Common myeloid progenitor, CD34-positive (primary cell): ENCODE measurements at regions not wholly inside any gene's neighbourhood (a gene's known extent, or its start where the extent isn't known, plus 50 kb on each side); places are given as distances from the start of the nearest gene placed in this dataset.
A peak's percentile ranks its signal among the peaks of the same experiment; 100 is the strongest.

Experiments
- CTCF ChIA-PET: fragments of 350-600 bp; sonication (Branson Sonifier 250); formaldehyde crosslinking; loops from one replicate; lab custom pipeline; 2021; ENCODE audit warnings: antibody characterized with exemption; lab: Charles Lee
- POLR2A ChIA-PET: fragments of 350-600 bp; sonication (Branson Sonifier 250); formaldehyde crosslinking; loops from one replicate; lab custom pipeline; 2021; ENCODE audit warnings: antibody characterized with exemption; lab: Charles Lee
- DNase-seq, 3 donors: peaks; one replicate each; pipeline versions ENCODE4 v3.0.0 to v3.0.0-alpha.2; 2013
- H3K27ac ChIP-seq, 2 experiments: 1 replicate in 1 of 2; 2 replicates in 1 of 2; pipeline ENCODE4 v1.7.0; 2013; ENCODE audit warnings: inconsistent platforms in 2 of 2, low read length in 2 of 2, mild to moderate bottlenecking in 2 of 2, low read depth in 1 of 2, moderate library complexity in 1 of 2; ENCODE audit not compliant: severe bottlenecking in 2 of 2, insufficient read depth in 1 of 2, poor library complexity in 1 of 2
- H3K27me3 ChIP-seq, 5 experiments: replicated peaks in 2 of 5; 1 replicate in 3 of 5; 2 replicates in 2 of 5; pipeline versions ENCODE4 v1.6.1 to v1.7.0; 2013; ENCODE audit warnings: low read length in 4 of 5, mild to moderate bottlenecking in 2 of 5, moderate library complexity in 2 of 5, inconsistent platforms in 1 of 5; ENCODE audit not compliant: insufficient read depth in 5 of 5, control insufficient read depth in 4 of 5
- H3K36me3 ChIP-seq, 4 experiments: 1 replicate in 2 of 4; 2 replicates in 2 of 4; pipeline versions ENCODE4 v1.6.1 to v1.7.0; 2013; ENCODE audit warnings: low read length in 3 of 4, control low read depth in 1 of 4, mild to moderate bottlenecking in 1 of 4; ENCODE audit not compliant: control insufficient read depth in 4 of 4, insufficient read depth in 4 of 4
- H3K4me1 ChIP-seq, 4 experiments: 1 replicate in 3 of 4; 2 replicates in 1 of 4; pipeline versions ENCODE4 v1.6.1 to v1.7.1; 2013; ENCODE audit warnings: low read length in 3 of 4, mild to moderate bottlenecking in 3 of 4, control low read depth in 1 of 4, inconsistent platforms in 1 of 4, moderate library complexity in 1 of 4; ENCODE audit not compliant: control insufficient read depth in 4 of 4, insufficient read depth in 4 of 4; ENCODE audit errors: control extremely low read depth in 1 of 4
- H3K4me3 ChIP-seq, 7 experiments: 1 replicate in 4 of 7; 2 replicates in 3 of 7; pipeline versions ENCODE4 v1.5.1 to v1.7.0; 2013; ENCODE audit warnings: mild to moderate bottlenecking in 7 of 7, low read length in 6 of 7, moderate library complexity in 6 of 7, inconsistent platforms in 2 of 7, low read depth in 2 of 7, control low read depth in 1 of 7; ENCODE audit not compliant: insufficient read depth in 4 of 7, control insufficient read depth in 1 of 7; ENCODE audit errors: extremely low read depth in 1 of 7
- H3K9me3 ChIP-seq, 5 experiments: 1 replicate in 4 of 5; 2 replicates in 1 of 5; pipeline versions ENCODE4 v1.6.1 to v1.7.1; 2013; ENCODE audit warnings: low read length in 4 of 5, mild to moderate bottlenecking in 2 of 5, inconsistent platforms in 1 of 5, low read depth in 1 of 5, moderate library complexity in 1 of 5; ENCODE audit not compliant: control insufficient read depth in 4 of 5, insufficient read depth in 2 of 5; ENCODE audit errors: control extremely low read depth in 1 of 5
- WGBS: methylation state at CpG from one replicate; pipeline ENCODE4 v1.1.5; 2013; ENCODE audit not compliant: insufficient coverage; 5-methylcytosine and 5-hydroxymethylcytosine counted together

DNA sequence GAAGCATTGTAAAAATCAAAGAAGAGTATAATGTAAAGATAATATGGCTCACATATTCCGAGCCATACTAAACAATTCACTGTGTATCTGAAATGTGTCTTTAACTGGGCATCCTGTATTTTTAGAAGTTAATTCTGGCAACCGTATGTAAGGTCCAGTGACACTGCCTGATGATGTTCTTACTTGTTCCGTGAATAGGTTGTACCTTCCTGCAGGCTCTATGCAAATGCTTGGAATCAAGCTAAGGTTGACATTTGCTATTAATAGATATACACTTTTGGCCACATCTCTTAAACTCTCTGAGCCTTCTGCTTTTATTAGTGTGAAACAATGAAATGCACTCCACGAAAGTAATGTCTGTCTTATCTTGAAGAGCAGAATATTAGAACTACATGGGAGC is 534.6 kb downstream of the CCDC85A start:
- Histone ChIP-seq H3K4me1 (peaks cover 0 to 5% (median 2%) of the 10 kb centered on the region in 4 experiments), H3K27ac (no peak overlapping the region), H3K27me3 (no peaks in the 10 kb centered on the region), H3K36me3 (no peaks in the 10 kb centered on the region), H3K4me3 (no peak overlapping the region), H3K9me3 (no peaks in the 10 kb centered on the region)
- no peak for DNase-seq
- CTCF ChIA-PET: no interaction called here
- POLR2A ChIA-PET: no interaction called here
- no CpG with 5 or more reads among the region's 4 CpGs for WGBS

DNA sequence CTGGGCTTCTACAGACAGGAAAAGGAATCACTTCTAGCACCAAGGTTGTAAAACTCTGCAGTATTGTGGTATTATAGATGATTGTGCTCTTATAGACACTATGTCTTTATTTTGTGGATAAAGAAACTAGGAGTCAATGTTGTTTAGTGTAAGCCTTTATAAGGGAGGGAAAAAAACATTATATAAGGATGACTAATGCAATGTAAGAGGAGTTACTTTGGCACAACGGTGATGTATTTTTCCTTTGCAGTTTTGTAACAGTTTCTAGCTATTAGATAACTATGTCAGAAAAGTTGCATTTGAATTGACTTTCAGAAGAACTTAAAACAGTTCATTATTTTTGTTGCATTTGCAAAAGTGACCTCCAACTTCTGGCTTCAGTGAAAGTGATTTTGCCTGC is 545.4 kb downstream of the CCDC85A start:
- CTCF ChIA-PET: no interaction called here
- Histone ChIP-seq H3K27ac (no peak overlapping the region), H3K9me3 (peaks cover 0 to 10% (median 0%) of the 10 kb centered on the region in 5 experiments), H3K27me3 (no peaks in the 10 kb centered on the region), H3K4me3 (no peak overlapping the region), H3K36me3 (no peaks in the 10 kb centered on the region), H3K4me1 (no peaks in the 10 kb centered on the region)
- POLR2A ChIA-PET: no interaction called here
- no CpG with 5 or more reads among the region's 1 CpG for WGBS
- DNase-seq: no peak

DNA sequence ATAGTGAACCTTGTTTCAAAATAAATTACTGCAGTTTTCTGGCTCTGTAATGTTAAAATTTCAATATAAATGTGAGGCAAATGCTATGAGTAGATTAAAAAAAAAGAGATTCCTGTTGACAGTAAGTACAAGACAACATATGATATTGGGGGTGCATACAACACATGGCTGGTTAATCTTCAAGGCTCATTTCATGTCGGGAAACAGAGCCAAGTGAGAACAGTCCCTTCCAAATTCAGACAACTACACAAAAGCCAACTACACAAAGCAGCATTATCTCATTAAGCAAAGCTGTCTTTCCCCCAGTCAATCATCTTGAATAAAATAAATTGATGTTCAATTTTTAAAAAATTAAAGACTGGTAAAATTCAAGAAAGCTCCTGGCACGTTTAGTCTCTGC is 549.2 kb downstream of the CCDC85A start:
- ChIA-PET CTCF (interaction anchor here (0.7 kb wide), 1 partner anchor 550 kb away, joined by 3 read pairs; no protein-coding TSS in a partner anchor), POLR2A (no interaction called here)
- no CpG with 5 or more reads among the region's 2 CpGs for WGBS
- no peak overlapping the region for H3K27ac ChIP-seq
- DNase-seq: no peak
- no peaks in the 10 kb centered on the region for H3K36me3 ChIP-seq
- H3K9me3 ChIP-seq: peaks cover 0 to 9% (median 0%) of the 10 kb centered on the region in 5 experiments
- no peaks in the 10 kb centered on the region for H3K4me1 ChIP-seq
- no peaks in the 10 kb centered on the region for H3K27me3 ChIP-seq
- H3K4me3 ChIP-seq: no peak overlapping the region

DNA sequence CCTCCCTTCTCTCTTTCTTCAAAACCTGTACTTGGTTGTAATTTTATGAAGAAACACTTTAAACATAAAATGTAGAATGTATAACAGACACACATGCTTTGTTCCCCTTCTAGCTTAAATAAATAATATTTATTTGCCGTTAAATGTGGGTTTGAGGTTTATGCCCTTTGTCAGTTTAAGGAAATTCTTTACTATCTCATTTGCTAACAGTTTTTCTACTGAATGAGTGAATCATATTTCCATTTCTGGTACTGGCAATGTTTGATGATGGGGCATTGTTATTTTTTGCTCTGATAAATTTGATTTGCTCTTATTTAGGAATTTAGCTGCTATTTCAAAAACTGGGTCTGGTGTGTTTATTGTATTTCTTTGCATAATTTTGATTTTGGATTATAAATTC is 555.6 kb downstream of the CCDC85A start:
- no CpG with 5 or more reads among the region's 1 CpG for WGBS
- H3K4me3 ChIP-seq: no peak overlapping the region
- peaks cover 0 to 4% (median 0%) of the 10 kb centered on the region in 4 experiments for H3K4me1 ChIP-seq
- ChIA-PET POLR2A (interaction anchor here (0.6 kb wide), 1 partner anchor 680 kb away, joined by 3 read pairs; no protein-coding TSS in a partner anchor), CTCF (no interaction called here)
- no peaks in the 10 kb centered on the region for H3K27me3 ChIP-seq
- H3K36me3 ChIP-seq: no peaks in the 10 kb centered on the region
- peak in 2 of 3 donors; percentile 44 to 67 for DNase-seq
- peaks cover 0 to 9% (median 0%) of the 10 kb centered on the region in 5 experiments for H3K9me3 ChIP-seq
- no peak overlapping the region for H3K27ac ChIP-seq

DNA sequence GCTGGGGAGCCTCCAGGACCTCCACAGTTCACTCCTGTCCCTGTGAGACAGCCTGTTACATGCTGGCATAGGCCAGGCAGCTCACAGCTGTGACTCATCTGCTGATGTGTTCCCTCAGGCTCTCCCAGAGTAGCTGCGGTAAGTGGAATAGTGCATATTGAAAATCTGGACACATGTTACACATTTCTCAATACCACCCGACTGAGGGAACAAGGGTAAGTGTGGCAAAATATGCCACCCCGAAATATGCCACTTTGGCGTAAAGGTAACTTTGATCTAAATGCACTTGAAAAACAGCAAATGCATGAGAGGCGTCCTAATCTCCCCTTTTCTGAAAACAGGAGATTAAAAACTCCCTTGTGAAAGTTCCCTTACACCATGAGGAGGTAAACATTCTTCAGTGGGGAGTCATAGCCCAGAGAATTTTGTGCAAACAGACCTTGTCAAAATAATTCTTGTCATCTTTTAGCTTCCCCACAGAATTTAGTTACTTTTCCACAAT is 557.9 kb downstream of the CCDC85A start:
- DNase-seq: peak in 1 of 3 donors; percentile 26
- POLR2A ChIA-PET: no interaction called here
- WGBS: 88% methylated on average over 4 of the region's 5 CpGs
- Histone ChIP-seq H3K36me3 (no peaks in the 10 kb centered on the region), H3K9me3 (no peaks in the 10 kb centered on the region), H3K4me1 (peaks cover 0 to 4% (median 0%) of the 10 kb centered on the region in 4 experiments), H3K27ac (no peak overlapping the region), H3K27me3 (no peaks in the 10 kb centered on the region), H3K4me3 (no peak overlapping the region)
- CTCF ChIA-PET: interaction anchor here (1.1 to 1.4 kb wide), 2 partner anchors 9 to 558 kb away, joined by 3 to 4 read pairs; partner anchors contain the start of gene CCDC85A

DNA sequence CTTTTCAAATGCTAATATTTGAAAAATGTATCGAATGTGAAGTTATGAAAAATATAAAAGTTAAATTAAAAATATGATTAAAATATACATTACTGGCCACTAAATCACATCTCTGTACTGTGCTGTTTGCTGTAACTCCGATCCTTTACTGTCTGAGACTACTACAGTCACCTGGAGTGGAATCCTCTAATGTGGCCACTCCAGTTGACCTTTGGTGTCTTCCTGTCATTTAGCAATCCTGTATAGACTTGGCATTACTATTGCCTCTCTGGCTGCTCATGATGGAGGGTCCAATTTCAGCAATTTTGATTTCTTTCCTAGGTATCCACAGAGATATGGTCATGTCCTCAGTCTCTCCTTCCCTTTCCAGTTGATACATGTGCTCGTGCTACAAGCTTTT is 560.0 kb downstream of the CCDC85A start:
- no peaks in the 10 kb centered on the region for H3K36me3 ChIP-seq
- no peaks in the 10 kb centered on the region for H3K9me3 ChIP-seq
- ChIA-PET CTCF (no interaction called here), POLR2A (no interaction called here)
- H3K4me3 ChIP-seq: no peak overlapping the region
- H3K27ac ChIP-seq: no peak overlapping the region
- no peak for DNase-seq
- H3K4me1 ChIP-seq: peaks cover 0 to 4% (median 0%) of the 10 kb centered on the region in 4 experiments
- H3K27me3 ChIP-seq: no peaks in the 10 kb centered on the region
- WGBS: 92% methylated on average over 1 of the region's 3 CpGs

DNA sequence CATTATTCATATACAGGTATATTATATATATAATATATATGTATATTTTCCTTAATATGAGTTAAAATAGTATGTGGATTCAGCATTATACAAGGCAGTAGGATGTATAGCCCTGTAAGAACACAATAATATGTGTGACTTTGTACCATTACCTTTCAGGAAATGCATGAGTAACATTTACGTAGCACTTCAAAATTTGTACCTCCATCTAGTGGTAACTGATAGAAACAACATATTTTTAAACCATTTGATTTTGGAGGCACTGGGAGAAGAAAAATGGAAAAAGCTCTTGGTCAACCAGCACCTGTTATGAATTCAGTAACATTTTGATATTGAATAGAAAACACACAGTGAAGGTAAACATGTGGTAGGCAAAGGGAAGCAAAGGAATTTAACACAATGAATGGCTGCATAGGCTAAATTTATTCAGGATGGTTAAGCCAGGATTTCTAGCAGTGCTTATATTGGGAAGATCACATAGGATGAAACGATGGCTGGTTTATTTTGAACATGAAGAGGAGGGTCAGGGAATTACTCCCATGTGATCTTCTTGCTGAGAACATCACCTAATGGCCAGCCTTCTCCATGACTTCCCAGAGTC is 565.5 kb downstream of the CCDC85A start:
- no peaks in the 10 kb centered on the region for H3K27me3 ChIP-seq
- no peak overlapping the region for H3K27ac ChIP-seq
- H3K4me1 ChIP-seq: no peaks in the 10 kb centered on the region
- H3K9me3 ChIP-seq: no peaks in the 10 kb centered on the region
- H3K4me3 ChIP-seq: no peak overlapping the region
- CTCF ChIA-PET: interaction anchor here (1.1 to 1.6 kb wide), 3 partner anchors 558 to 564 kb away, joined by 3 read pairs; no protein-coding TSS in a partner anchor
- DNase-seq: peak; percentile 30 to 56 (median 51)
- H3K36me3 ChIP-seq: no peaks in the 10 kb centered on the region
- WGBS: 75% methylated on average over 1 of the region's 2 CpGs
- POLR2A ChIA-PET: no interaction called here
